GM18870 (cell line): ENCODE measurements at regions not wholly inside any gene's neighbourhood (a gene's known extent, or its start where the extent isn't known, plus 50 kb on each side); places are given as distances from the start of the nearest gene placed in this dataset.
"Not testable (repeated sequence)": the region's sequence is repeated elsewhere in the genome, so short reads cannot be mapped to it uniquely, and the experiment has no call there.

Source experiments
- ATAC-seq: cut with Tn5 transposase; IDR thresholded peaks from one replicate; pipeline ENCODE4 v1.9.1; 2021; ENCODE audit warnings: moderate library complexity; ENCODE audit not compliant: unreplicated experiment

GRCh38 chr1:230591678-230592077 is 50.6 kb upstream of the COG2 start:
- ATAC-seq = no peak

GRCh38 chr1:230589951-230590350 is 52.3 kb upstream of the COG2 start:
- ATAC-seq = no peak

- no peak for ATAC-seq
These were observed 53.9 kb upstream of the COG2 start for GRCh38 chr1:230588323-230588746.

- ATAC-seq = no peak
These were observed 55.2 kb upstream of the COG2 start for GRCh38 chr1:230587061-230587460.

- no peak for ATAC-seq
These were observed 57.6 kb upstream of the COG2 start for GRCh38 chr1:230584660-230585059.

GRCh38 chr1:230581446-230582079 is 60.7 kb upstream of the COG2 start:
- no peak for ATAC-seq

GRCh38 chr1:230578616-230579015 is 63.7 kb upstream of the COG2 start:
- ATAC-seq = no peak

- no peak for ATAC-seq
These were observed 64.7 kb upstream of the COG2 start for GRCh38 chr1:230577537-230577936.

GRCh38 chr1:230575886-230576500 is 66.3 kb upstream of the COG2 start:
- ATAC-seq = no peak

GRCh38 chr1:230574502-230574901 is 67.8 kb upstream of the COG2 start:
- ATAC-seq = no peak

- no peak for ATAC-seq
These were observed 68.6 kb upstream of the COG2 start for GRCh38 chr1:230573658-230574057.

- ATAC-seq = no peak
These were observed 69.9 kb upstream of the COG2 start for GRCh38 chr1:230572121-230573105.

- no peak for ATAC-seq
These were observed 71.4 kb upstream of the COG2 start for GRCh38 chr1:230570724-230571360.

- ATAC-seq = no peak
These were observed 73.1 kb upstream of the COG2 start for GRCh38 chr1:230569201-230569600.

GRCh38 chr1:230568676-230569075 is 73.6 kb upstream of the COG2 start:
- no peak for ATAC-seq

- no peak for ATAC-seq
These were observed 74.3 kb upstream of the COG2 start for GRCh38 chr1:230568008-230568407.

- no peak for ATAC-seq
These were observed 75.1 kb upstream of the COG2 start for GRCh38 chr1:230567221-230567575.

- not testable (repeated sequence) for ATAC-seq
These were observed 75.6 kb upstream of the COG2 start for GRCh38 chr1:230566532-230567220.

- ATAC-seq = no peak
These were observed 77.1 kb upstream of the COG2 start for GRCh38 chr1:230565141-230565540.

- ATAC-seq = no peak
These were observed 78.7 kb upstream of the COG2 start for GRCh38 chr1:230563591-230563990.

GRCh38 chr1:230561570-230561969 is 80.7 kb upstream of the COG2 start:
- ATAC-seq = no peak
